ENCODE measurements at regions not wholly inside any gene's neighbourhood (a gene's known extent, or its start where the extent isn't known, plus 50 kb on each side); places are given as distances from the start of the nearest gene placed in this dataset.

- TF ChIP-seq CTCF (IDR thresholded peaks at IDR 0.05; ENCODE audit: low read depth, low read length) (no peak), POLR2A (IDR thresholded peaks at IDR 0.05; ENCODE audit: extremely low read depth, insufficient read length) (no peak)
Observed at GRCh38 chr20:22204801-22205200, 379.6 kb downstream of the FOXA2 start.

All from NB4 (cell line).